Left forelimb (tissue), 1 donor: ENCODE measurements at regions not wholly inside any gene's neighbourhood (a gene's known extent, or its start where the extent isn't known, plus 50 kb on each side); places are given as distances from the start of the nearest gene placed in this dataset.
A peak's percentile ranks its signal among the peaks of the same experiment; 100 is the strongest.

Experiments
- DNase-seq: peaks from one replicate; pipeline ENCODE4 v3.0.0-alpha.2; 2018; ENCODE audit warnings: low spot score

DNA sequence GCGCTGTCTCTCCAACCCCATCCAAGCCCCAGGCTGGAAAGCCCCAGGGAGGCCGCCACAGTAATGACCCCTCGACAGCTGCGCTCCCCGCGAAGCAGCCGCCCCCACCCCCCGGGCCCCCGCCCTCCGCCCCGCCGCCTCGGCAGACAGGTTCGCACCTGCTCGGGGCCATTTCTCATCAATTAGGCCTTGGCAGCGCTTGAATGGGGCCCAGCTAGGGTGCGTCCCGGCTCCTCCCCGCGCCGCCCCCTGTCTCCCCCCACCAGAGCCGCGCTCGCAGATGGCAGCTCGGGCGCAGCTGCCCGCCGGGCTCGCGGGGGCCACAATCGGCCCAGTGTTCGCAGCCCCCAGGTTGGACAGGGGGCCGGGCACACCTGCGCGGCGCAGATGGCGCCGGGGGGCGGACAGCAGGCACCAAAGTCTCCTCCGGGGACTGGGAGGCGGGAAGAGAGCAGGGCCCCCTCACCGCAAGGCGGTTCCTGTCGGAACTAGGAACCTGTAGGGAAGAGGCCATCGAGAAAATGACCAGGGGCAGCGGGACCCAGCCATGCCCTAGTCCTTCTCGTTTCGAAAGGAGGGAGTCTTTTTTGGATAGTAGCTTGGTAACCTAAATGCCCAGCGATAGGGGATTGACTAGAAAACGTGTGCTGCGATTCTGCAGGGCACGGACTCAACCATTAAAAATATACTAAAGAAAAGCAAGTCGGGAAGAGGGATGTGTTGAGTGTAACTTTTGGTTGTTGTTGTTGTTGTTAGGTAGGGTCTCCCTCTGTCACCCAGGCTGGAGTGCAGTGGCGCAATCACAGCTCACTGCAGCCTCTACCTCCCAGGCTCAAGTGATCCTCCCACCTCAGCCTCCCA is 83.2 kb upstream of the EYA2 start:
- DNase-seq = peak; percentile 76

DNA sequence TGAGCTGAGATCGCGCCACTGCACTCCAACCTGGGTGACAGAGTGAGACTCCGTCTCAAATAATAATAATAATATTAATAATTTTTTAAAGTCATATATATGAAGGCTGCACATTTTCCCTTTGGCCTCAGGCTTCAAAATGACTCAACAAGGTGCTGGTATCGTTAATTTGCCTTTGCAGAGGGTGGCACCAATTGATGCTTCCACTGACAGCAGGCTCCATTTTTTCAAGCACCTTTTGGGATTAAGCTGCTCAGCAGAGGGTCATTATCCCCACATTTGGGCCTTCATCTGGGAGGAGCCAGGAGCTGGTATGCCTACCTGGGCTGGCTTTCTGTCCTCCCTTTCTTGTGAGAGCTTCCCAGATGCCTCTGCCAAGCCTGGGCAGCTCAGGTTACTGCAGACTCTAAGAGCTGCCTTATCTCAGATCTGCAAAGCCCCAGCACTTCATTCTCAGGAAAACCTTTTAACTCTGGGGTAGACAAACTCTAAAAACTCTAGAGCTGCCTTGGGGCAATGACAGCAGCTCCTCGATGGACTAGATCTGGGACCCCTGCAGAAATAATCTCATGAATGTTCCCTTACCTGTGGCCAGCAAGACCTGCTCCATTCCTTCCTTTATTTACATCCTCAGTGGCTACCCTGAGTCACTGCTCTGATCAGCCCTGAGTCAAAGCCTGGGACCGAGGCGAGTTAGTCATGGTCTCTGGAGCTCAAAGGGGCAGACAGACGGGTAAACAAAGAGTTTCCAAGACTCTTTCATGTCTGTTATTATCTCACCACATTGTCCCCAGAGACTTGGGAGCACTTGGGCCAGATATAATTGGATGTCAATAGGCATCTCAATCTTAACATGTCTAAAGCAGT is 80.0 kb upstream of the EYA2 start:
- no peak for DNase-seq

DNA sequence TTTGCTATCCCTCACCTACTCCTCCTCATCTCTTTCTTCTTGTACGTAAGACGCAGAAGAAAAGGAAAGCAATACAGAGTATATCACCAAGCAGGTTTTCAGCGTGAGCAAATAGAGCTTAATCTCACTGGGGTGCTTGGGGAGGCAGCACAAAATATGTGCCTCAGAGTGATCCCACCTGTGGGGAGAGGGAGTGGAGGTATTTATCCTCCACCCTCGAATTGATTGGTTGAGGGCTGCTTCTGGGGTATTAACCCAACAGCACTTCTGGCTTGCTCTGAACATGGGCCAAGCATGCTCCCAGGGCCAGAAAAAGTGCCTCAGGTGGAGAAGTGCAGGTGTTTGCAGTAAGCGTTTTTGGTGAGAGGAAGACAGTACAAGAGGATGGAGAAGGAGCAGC is 78.5 kb upstream of the EYA2 start:
- DNase-seq = no peak

GRCh38 chr20:46816886-46817638 is 77.6 kb upstream of the EYA2 start:
- DNase-seq = no peak

DNA sequence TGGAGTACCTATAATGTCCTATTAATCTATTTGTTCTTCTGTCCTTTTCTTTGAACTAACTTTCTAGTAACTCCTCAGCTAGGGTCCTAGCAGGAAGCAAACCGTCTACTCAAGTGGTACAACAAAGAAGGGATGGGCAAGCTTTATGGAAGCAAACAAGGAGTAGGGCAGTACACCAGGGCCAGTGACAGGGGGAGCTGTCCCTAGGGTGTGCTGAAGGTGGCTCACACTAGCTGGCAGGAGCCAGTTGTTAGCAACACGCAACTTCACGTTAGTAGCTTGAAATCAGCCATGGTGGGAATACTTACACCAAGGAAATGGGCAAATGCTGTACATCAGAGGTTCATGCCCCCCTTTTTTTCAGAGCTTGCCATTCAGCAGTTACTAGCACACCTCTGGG is 74.0 kb upstream of the EYA2 start:
- no peak for DNase-seq

GRCh38 chr20:46823271-46823751 is 71.3 kb upstream of the EYA2 start:
- DNase-seq = no peak

DNA sequence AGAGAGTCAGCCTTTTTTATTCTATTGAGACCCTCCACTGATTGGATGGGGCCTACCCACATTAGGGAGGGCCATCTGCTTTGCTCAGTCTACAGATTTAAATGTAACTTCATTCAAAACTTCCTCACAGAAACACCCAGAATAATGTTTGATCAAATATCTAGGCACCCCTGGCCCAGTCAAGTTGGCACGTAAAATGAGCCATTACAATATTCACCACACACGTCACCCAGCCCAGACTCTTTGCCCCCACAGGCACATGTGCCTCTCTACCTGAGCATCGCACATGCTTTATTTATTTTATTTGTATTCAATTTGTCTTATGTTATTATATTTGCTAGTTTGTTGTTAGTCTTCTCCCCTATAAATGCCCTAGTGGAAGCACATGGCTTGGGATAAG is 70.9 kb upstream of the EYA2 start:
- no peak for DNase-seq

GRCh38 chr20:46826343-46826984 is 68.2 kb upstream of the EYA2 start:
- no peak for DNase-seq

GRCh38 chr20:46827718-46828458 is 66.8 kb upstream of the EYA2 start:
- no peak for DNase-seq

DNA sequence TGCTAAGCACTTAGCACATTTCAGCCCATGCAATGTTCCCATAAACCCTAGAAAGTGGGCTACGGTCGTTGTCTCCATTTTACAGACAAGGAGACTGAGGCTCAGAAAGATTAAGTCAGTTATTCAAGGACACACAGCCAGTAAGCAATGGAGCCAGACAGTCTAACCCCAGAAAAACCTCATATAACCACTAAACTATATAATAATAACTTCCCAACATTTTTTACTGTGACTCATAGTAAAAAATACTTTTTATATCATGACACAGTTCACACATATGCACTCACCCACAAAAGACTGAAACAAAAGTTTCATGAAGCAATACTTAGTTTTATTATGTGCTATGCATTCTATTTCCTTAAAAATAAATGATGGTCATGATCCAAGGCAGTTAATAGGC is 66.2 kb upstream of the EYA2 start:
- DNase-seq = no peak

- no peak for DNase-seq
Measured at GRCh38 chr20:46830886-46831632, 63.6 kb upstream of the EYA2 start.

- DNase-seq = no peak
Measured at GRCh38 chr20:46831633-46832011, 63.0 kb upstream of the EYA2 start.

DNA sequence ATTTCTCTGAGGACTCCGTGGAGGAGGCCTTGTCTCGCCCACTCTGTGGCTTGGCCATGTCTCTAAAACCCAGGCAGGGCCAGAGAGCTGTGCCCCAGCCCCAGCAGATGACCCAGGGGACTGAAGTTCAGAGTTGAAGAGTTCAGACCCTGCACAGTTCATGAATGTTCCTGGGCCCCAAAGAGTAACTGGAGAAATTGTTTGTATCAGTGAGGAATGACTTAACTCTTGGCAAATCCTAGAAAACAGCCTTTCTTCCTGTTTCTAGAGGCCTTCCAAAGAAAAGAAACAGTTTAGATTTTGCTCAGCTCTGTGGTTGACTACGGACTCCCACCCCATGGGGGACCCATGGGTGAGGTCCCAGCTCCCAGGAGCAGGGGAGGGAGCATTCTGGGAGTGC is 62.1 kb upstream of the EYA2 start:
- no peak for DNase-seq

DNA sequence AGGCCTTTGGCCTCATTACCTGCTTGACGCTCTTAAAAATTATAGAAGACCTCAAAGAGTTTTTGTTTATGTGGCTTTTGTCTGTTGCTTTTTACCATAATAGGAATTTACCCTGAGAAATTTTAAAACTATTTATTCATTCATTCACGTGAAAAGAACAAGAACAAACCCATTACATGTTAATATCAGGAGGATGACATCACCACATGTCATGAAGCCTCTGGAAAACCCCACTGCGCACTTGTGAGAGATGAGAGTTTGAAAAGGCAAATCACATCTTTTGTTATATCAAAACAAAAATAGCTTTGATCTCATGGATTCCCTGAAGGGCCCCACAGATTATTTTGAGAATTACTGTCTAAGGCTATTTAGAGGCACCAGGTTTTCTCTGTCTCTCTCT is 61.3 kb upstream of the EYA2 start:
- DNase-seq = no peak

DNA sequence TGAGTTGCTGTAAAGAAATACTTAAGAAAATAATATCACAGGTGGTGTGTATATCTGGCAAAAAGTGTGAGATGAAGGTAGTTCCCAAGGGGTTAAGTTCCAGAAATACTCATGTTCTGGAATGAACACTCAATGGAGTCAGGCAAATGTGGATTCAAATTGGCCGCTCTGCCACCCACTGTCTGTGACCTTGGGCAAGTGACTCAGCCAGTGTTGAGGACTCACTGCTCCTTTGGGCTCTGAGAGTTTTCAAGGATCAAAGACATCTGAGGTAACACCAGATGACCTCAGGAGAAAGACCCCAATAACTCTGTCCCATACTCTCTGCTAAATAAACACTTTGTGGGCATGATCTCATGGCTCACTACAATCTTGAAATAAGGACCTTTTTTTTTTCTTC is 59.2 kb upstream of the EYA2 start:
- DNase-seq = no peak

- DNase-seq = no peak
Measured at GRCh38 chr20:46837083-46837482, 57.6 kb upstream of the EYA2 start.

DNA sequence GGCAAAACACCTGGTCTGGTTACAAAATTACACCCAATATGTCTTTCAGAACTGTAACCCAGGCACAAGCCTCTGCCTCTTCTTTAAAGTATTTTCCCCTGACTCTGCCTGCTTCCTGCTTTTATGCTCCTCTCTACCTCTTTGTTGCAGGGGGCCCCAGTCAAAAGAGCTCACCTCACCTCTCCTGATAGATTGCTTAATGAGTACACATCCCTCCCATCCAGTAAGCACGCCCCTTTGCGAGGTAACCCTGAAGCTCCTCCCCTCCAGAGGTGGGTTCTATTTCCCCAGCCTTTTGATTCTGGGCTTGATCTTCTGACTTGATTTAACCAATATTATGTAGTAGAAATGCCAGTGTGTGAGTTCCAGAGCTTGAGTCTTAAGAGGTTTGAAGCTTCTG is 56.6 kb upstream of the EYA2 start:
- DNase-seq = no peak

- no peak for DNase-seq
Measured at GRCh38 chr20:46840054-46840729, 54.5 kb upstream of the EYA2 start.
